ENCODE measurements at regions not wholly inside any gene's neighbourhood (a gene's known extent, or its start where the extent isn't known, plus 50 kb on each side); places are given as distances from the start of the nearest gene placed in this dataset.
"Not testable (repeated sequence)": the region's sequence is repeated elsewhere in the genome, so short reads cannot be mapped to it uniquely, and the experiment has no call there.

- DNase-seq (ENCODE audit: low read depth): not testable (repeated sequence)
Measured at GRCh38 chr10:91003379-91003778, 82.5 kb upstream of the ANKRD1 start.

- DNase-seq (ENCODE audit: low read depth): not testable (repeated sequence)
Measured at GRCh38 chr10:91005276-91005675, 84.4 kb upstream of the ANKRD1 start.

GRCh38 chr10:91006001-91006751 is 85.3 kb upstream of the ANKRD1 start:
- peak; percentile 25 for DNase-seq (ENCODE audit: low read depth)

- no peak for DNase-seq (ENCODE audit: low read depth)
Measured at GRCh38 chr10:91006752-91007346, 86.0 kb upstream of the ANKRD1 start.

GRCh38 chr10:91007655-91008054 is 86.8 kb upstream of the ANKRD1 start:
- no peak for DNase-seq (ENCODE audit: low read depth)

- no peak for DNase-seq (ENCODE audit: low read depth)
Measured at GRCh38 chr10:91009121-91009520, 88.2 kb upstream of the ANKRD1 start.

GRCh38 chr10:91010952-91011351 is 90.1 kb upstream of the ANKRD1 start:
- DNase-seq (ENCODE audit: low read depth): no peak

GRCh38 chr10:91012502-91012901 is 91.6 kb upstream of the ANKRD1 start:
- no peak for DNase-seq (ENCODE audit: low read depth)

- no peak for DNase-seq (ENCODE audit: low read depth)
Measured at GRCh38 chr10:91013985-91014384, 93.1 kb upstream of the ANKRD1 start.

- no peak for DNase-seq (ENCODE audit: low read depth)
Measured at GRCh38 chr10:91017198-91017597, 96.3 kb upstream of the ANKRD1 start.

- DNase-seq (ENCODE audit: low read depth): no peak
Measured at GRCh38 chr10:91021901-91022300, 101.0 kb upstream of the ANKRD1 start.

GRCh38 chr10:91022390-91022789 is 101.5 kb upstream of the ANKRD1 start:
- no peak for DNase-seq (ENCODE audit: low read depth)

- no peak for DNase-seq (ENCODE audit: low read depth)
Measured at GRCh38 chr10:91022924-91023699, 102.2 kb upstream of the ANKRD1 start.

GRCh38 chr10:91023700-91024398 is 103.0 kb upstream of the ANKRD1 start:
- DNase-seq (ENCODE audit: low read depth): no peak

GRCh38 chr10:91024541-91024940 is 103.7 kb upstream of the ANKRD1 start:
- no peak for DNase-seq (ENCODE audit: low read depth)

- no peak for DNase-seq (ENCODE audit: low read depth)
Measured at GRCh38 chr10:91032611-91033206, 111.8 kb upstream of the ANKRD1 start.

- no peak for DNase-seq (ENCODE audit: low read depth)
Measured at GRCh38 chr10:91033324-91033950, 112.5 kb upstream of the ANKRD1 start.

- DNase-seq (ENCODE audit: low read depth): no peak
Measured at GRCh38 chr10:91034042-91034441, 113.2 kb upstream of the ANKRD1 start.

GRCh38 chr10:91034494-91035159 is 113.7 kb upstream of the ANKRD1 start:
- no peak for DNase-seq (ENCODE audit: low read depth)

GRCh38 chr10:91035650-91036292 is 114.9 kb upstream of the ANKRD1 start:
- DNase-seq (ENCODE audit: low read depth): no peak

All from CMK (cell line).